ENCODE measurements at regions not wholly inside any gene's neighbourhood (a gene's known extent, or its start where the extent isn't known, plus 50 kb on each side); places are given as distances from the start of the nearest gene placed in this dataset.

GRCh38 chr21:20353351-20353750 lies 644.9 kb upstream of the NCAM2 start:
- Histone ChIP-seq H3K4me3 (ENCODE audit: low read depth, low read length) (no peak overlapping the region), H3K27me3 (ENCODE audit: control insufficient read depth, insufficient read depth, low read length) (no peaks in the 10 kb centered on the region), H3K9me3 (ENCODE audit: control insufficient read depth, insufficient read depth, low read length) (peaks cover 9% of the 10 kb centered on the region), H3K27ac (ENCODE audit: low read depth, low read length) (no peak overlapping the region)
- TF ChIP-seq, protein P1, sequence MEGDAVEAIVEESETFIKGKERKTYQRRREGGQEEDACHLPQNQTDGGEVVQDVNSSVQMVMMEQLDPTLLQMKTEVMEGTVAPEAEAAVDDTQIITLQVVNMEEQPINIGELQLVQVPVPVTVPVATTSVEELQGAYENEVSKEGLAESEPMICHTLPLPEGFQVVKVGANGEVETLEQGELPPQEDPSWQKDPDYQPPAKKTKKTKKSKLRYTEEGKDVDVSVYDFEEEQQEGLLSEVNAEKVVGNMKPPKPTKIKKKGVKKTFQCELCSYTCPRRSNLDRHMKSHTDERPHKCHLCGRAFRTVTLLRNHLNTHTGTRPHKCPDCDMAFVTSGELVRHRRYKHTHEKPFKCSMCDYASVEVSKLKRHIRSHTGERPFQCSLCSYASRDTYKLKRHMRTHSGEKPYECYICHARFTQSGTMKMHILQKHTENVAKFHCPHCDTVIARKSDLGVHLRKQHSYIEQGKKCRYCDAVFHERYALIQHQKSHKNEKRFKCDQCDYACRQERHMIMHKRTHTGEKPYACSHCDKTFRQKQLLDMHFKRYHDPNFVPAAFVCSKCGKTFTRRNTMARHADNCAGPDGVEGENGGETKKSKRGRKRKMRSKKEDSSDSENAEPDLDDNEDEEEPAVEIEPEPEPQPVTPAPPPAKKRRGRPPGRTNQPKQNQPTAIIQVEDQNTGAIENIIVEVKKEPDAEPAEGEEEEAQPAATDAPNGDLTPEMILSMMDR (IDR thresholded peaks at IDR 0.05; ENCODE audit: low read depth, low read length): no peak
- ChIA-PET CTCF (no interaction called here), POLR2A (no interaction called here)
- DNase-seq (ENCODE audit: low read depth, low spot score): no peak

DNA sequence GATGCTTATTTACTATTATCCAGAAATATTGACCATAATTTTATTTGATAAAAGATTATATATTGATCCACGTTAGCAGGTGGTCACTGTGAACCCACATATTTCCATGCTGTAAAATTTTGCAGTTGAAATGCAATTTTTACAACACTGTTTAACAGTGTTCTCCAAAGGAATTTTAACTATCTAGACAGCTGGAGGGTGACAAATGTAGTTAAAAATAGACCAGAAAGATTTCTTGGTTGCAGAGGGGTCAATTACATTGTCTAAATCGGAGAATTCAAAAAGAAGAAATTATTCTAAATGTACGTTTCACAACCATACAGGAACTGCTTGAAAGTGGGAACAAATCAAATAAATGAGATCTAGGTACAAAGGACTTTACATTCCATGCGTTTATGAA lies 625.2 kb upstream of the NCAM2 start:
- POLR2A ChIA-PET: no interaction called here
- CTCF ChIA-PET: no interaction called here
- Histone ChIP-seq H3K27ac (ENCODE audit: low read depth, low read length) (no peak overlapping the region), H3K4me3 (ENCODE audit: low read depth, low read length) (no peak overlapping the region), H3K27me3 (ENCODE audit: control insufficient read depth, insufficient read depth, low read length) (no peaks in the 10 kb centered on the region), H3K9me3 (ENCODE audit: control insufficient read depth, insufficient read depth, low read length) (peaks cover 7% of the 10 kb centered on the region)
- no peak for DNase-seq (ENCODE audit: low read depth, low spot score)
- TF ChIP-seq, protein P1 (IDR thresholded peaks at IDR 0.05; ENCODE audit: low read depth, low read length): no peak

GRCh38 chr21:20377250-20377649 lies 621.0 kb upstream of the NCAM2 start:
- no peak for DNase-seq (ENCODE audit: low read depth, low spot score)
- Histone ChIP-seq H3K4me3 (ENCODE audit: low read depth, low read length) (no peak overlapping the region), H3K9me3 (ENCODE audit: control insufficient read depth, insufficient read depth, low read length) (peaks cover 2% of the 10 kb centered on the region; the same call in 1 of the 2 replicates), H3K27ac (ENCODE audit: low read depth, low read length) (no peak overlapping the region), H3K27me3 (ENCODE audit: control insufficient read depth, insufficient read depth, low read length) (no peaks in the 10 kb centered on the region)
- ChIA-PET POLR2A (no interaction called here), CTCF (no interaction called here)
- TF ChIP-seq, protein P1 (IDR thresholded peaks at IDR 0.05; ENCODE audit: low read depth, low read length): no peak

DNA sequence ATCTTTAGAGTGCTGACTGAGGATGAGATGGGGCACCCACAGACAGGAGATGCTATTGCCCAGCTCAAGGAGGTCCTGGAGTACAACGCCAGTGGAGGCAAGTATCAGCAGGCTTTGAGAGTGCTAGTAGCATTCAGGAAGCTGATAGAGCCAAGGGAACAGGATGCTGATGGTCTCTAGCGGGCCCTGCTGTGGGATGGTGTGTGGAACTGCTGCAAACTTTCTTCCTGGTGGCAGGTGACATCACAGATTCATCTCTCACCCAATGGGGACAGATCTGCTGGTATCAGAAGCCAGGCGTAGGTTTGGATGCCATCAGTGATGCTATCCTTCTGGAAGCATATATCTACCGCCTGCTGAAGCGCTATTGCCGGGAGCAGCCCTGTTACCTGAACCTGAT lies 609.8 kb upstream of the NCAM2 start:
- H3K4me3 ChIP-seq (ENCODE audit: low read depth, low read length): no peak overlapping the region
- TF ChIP-seq, protein P1 (IDR thresholded peaks at IDR 0.05; ENCODE audit: low read depth, low read length): no peak
- ChIA-PET POLR2A (no interaction called here), CTCF (no interaction called here)
- DNase-seq (ENCODE audit: low read depth, low spot score): no peak
- peaks cover 11% of the 10 kb centered on the region; the same call in 1 of the 2 replicates for H3K9me3 ChIP-seq (ENCODE audit: control insufficient read depth, insufficient read depth, low read length)
- H3K27ac ChIP-seq (ENCODE audit: low read depth, low read length): no peak overlapping the region
- H3K27me3 ChIP-seq (ENCODE audit: control insufficient read depth, insufficient read depth, low read length): no peaks in the 10 kb centered on the region

DNA sequence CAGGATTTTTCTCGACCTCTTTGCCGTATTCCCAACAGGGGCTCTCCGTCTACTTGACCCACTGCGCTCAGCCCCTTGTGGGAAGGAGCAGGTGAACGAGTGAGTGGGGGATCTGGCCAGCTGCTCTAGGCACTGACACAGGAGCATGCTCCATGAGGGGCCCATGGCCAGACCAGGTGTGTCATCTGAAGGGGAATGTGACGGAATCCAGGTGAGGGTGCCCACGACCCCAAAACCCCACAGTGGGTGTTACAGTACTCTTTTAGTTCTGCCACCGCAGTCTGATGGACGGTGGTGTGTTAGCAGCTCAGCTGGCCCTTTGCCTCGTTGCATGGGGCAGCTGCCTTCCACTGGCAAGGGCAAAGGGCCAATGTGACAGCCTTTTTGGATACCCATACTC lies 601.4 kb upstream of the NCAM2 start:
- DNase-seq (ENCODE audit: low read depth, low spot score): no peak
- POLR2A ChIA-PET: no interaction called here
- Histone ChIP-seq H3K27me3 (ENCODE audit: control insufficient read depth, insufficient read depth, low read length) (no peaks in the 10 kb centered on the region), H3K9me3 (ENCODE audit: control insufficient read depth, insufficient read depth, low read length) (peaks cover 15% of the 10 kb centered on the region), H3K27ac (ENCODE audit: low read depth, low read length) (no peak overlapping the region), H3K4me3 (ENCODE audit: low read depth, low read length) (no peak overlapping the region)
- TF ChIP-seq, protein P1 (IDR thresholded peaks at IDR 0.05; ENCODE audit: low read depth, low read length): no peak
- CTCF ChIA-PET: no interaction called here

Data from AG04450 (cell line).